PC-3 (cell line): ENCODE measurements at regions not wholly inside any gene's neighbourhood (a gene's known extent, or its start where the extent isn't known, plus 50 kb on each side); places are given as distances from the start of the nearest gene placed in this dataset.

Experiments
- CTCF ChIP-seq: fragments of 300-600 bp; sonication (generic); conservative IDR thresholded peaks from 2 replicates; pipeline ENCODE4 v1.5.1; 2017; ENCODE audit warnings: antibody characterized with exemption, low read depth, mild to moderate bottlenecking, low read length
- EZH2 ChIP-seq: fragments of 300-600 bp; sonication (generic); IDR thresholded peaks from one replicate; pipeline ENCODE4 v1.6.1; 2017; ENCODE audit warnings: antibody characterized with exemption, mild to moderate bottlenecking, low read length; ENCODE audit not compliant: unreplicated experiment

- TF ChIP-seq CTCF: no peak
- TF ChIP-seq EZH2: no peak
These were observed 331.3 kb downstream of the NSG2 start for GRCh38 chr5:174376726-174377373.
